GM19438 (cell line): ENCODE measurements at regions not wholly inside any gene's neighbourhood (a gene's known extent, or its start where the extent isn't known, plus 50 kb on each side); places are given as distances from the start of the nearest gene placed in this dataset.
"Not testable (repeated sequence)": the region's sequence is repeated elsewhere in the genome, so short reads cannot be mapped to it uniquely, and the experiment has no call there.

ENCODE experiments used
- ATAC-seq: cut with Tn5 transposase; IDR thresholded peaks from one replicate; pipeline ENCODE4 v1.9.1; 2021; ENCODE audit warnings: low read depth; ENCODE audit not compliant: unreplicated experiment

GRCh38 chr10:25076506-25077177 lies 60.2 kb downstream of the THNSL1 start:
- ATAC-seq: no peak

- no peak for ATAC-seq
Measured at GRCh38 chr10:25078658-25079431, 62.4 kb downstream of the THNSL1 start.

DNA sequence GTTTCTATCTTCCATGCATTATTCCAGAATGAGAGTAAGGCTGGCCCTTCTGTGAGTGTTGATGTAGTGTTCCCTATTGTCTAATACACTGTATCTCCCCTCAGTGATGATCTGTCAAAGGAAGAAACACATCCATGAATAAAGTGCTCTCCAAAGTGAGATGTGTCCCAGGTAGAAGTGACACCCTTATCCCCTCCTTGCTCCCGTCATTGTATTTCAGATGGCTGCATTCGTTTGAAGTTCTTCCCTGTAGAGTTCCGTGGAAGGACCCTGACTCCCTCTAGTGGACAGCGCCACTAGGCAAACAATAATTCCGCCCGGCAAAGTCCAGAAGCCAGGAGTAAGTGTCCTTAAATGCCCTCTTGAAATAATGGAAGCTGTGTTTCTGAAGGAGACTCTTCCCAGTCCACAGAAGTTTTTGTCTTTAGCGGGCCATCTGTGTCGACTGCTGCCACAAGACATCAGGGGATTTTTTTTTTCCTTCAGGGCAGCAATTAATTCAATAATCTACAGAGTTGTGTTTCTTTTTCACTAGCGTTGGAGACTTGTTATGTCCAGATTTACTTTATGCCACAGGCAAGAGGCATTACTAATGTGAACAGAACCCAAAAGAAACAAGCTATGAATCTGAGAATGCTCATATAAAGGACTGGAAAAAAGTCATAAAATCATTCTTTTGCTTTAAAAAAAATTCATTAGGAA lies 64.6 kb downstream of the THNSL1 start:
- peak; percentile 85 for ATAC-seq

DNA sequence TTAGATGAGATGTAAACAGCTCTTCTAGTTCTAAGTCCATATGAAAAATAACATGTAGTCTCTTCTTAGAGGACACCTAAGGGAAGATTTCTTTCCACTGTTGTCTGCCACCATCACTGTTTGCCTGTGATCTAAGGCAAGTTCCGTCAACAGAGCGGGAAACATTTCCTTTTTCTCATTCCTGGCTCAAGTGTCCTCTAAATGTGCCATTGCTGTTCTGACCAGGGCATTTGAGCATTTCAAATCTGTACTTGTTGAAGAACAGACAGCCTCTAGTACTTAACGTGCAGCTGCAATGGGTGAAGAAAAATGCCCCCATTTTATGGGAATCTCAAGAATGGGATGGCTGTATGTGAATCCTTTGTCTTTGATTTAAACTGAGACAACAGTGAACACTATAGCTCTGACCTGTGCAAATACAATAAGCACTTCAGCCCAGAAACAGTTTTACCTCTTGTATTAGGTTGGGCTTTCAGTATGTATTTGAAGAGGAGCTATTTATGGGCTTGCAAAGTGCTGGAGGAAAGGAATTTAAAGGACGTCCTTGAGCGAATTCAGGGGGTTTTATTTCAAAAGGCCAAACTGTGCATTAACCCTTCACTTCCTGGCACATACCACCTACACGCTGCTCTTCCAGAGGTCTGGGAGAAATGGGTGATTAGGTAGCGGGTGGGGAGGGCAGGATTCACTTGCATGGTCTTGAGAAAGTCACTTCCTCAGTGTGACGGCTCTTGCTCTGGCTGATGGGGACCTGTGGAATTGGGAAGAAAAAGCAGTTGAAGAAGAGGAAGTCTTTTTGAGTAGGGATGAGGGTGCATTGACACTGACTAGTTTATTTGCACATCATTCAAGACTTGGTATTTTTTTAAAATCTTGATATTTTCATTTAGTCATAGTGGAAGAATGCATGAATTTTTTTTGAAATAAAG lies 66.1 kb downstream of the THNSL1 start:
- ATAC-seq: no peak

DNA sequence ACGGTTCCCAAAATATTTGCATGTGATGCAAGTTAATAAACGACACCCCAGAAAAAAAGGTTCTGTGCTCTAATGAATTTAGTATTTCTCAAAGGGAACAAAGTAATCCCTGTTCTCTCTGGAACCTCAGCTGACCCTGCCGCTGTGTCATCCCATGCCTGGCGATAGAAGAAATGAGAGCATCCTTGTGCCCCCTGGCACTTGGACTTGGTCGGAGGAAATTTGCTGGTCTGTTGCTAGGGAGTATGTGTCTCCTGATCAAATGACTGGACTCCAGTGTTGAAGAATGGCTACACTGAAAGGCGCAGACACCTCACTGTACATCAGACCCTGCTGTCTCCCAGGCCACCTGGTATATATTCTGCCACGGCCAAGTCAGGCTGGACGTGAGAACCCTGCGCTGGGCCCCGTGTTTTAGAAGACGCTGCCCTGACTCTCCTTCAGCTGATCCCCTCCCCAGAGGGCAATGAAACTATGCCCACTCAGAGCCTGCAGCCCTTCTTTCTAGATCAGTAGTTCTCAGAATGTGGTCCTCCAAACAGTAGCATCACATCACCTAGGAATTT lies 67.2 kb downstream of the THNSL1 start:
- no peak for ATAC-seq

DNA sequence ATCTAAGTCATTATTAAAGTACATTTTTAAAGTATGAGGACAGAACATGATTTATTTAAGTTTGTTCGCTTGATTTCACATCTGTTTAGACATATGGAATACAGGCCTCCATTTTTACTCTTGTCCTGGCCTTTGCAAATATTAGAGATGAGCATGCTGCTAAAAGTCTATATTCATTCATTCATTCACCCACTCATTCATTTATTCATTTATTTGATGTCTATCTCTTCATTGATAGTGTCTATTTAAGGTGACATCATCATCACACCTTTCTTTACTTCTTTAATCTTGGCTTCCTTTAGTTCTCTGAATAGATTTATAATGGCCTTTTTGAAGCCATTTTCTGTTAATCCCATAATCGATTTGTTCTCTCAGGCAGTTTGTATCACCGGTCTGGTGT lies 68.0 kb downstream of the THNSL1 start:
- no peak for ATAC-seq

DNA sequence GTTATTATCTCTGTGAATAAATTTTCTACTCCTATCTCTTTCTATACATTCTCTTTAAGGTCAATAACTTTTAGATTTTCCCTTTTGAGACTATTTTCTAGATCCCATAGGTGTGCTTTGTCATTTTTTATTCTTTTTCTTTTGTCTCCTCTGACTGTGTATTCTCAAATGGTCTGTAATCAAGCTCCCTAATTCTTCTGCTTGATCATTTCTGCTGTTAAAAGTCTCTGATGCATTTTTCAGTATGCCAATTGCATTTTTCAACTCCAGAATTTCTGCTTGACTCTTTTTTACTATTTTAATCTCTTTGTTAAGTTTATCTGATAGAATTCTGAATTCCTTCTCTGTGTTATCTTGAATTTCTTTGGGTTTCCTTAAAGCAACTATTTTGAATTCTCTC lies 78.2 kb downstream of the THNSL1 start:
- ATAC-seq: no peak

DNA sequence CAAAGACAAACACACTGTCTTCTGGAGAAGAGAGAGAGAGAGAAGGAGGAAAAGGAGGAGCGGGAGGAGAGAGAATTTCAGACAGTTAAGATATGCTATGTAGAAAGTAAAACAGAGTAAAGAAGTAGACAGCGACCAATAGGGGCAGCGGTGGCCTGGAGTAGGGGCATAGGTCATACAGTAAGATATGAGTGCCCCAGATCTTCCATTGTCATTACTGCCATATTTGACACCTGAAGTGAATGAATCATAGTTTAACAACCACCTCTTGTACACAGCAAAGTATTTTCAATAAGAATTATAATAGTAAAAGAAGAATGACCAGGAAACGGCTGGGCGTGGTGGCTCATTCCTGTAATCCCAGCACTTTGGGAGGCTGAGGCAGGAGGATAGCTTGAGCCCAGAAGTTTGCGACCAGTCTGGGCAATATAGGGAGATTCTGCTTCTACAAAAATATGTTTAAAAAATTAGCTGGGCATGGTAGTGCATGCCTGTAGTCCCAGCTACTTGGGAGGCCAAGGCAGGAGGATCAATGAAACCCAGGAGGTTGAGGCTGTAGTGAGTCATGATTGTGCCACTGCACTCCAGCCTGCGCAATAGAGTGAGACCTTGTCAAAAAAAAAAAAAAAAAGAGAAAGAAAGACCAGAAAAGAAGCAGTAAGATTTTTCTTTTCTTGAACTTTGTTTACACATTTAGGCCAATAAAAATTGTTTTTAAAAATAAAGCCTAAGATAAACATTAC lies 77.0 kb upstream of the GPR158 start:
- no peak for ATAC-seq

GRCh38 chr10:25100141-25100540 lies 74.7 kb upstream of the GPR158 start:
- no peak for ATAC-seq

DNA sequence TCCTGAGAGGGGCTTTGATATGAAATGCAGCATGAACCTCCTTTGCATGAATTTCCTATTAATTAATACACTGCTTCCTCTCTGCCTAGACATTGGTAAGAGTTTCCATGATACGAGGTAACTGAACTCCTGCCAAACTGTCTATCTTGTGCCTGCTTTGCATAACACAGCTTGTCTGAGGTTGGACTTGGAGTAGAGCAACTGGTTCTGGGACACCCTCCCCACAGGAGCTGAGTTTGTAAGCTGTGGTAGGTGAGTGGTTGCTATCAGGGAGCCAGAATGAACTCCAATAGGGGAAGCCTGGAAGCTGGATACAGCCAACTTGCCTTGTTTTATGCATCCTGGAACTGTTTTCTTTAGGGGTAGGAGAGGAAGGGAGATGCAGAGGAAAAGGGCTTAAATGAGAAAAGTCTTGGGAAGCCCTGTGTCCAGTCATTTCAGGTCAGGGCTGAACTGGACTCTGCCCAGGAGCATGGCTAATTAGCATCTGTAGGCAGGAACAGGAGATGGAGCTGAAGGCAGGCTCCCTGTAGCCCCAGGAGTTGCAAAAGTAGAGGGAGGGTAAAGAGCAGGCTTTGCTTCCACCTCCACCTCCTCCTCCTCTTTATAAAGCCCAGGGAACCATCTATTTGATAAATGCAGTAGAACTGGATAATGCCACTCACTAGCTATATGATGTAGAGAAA lies 73.2 kb upstream of the GPR158 start:
- no peak for ATAC-seq

GRCh38 chr10:25102147-25102822 lies 72.5 kb upstream of the GPR158 start:
- ATAC-seq: no peak

GRCh38 chr10:25103703-25104102 lies 71.1 kb upstream of the GPR158 start:
- ATAC-seq: no peak

GRCh38 chr10:25104441-25104840 lies 70.4 kb upstream of the GPR158 start:
- ATAC-seq: no peak

GRCh38 chr10:25105262-25105661 lies 69.5 kb upstream of the GPR158 start:
- ATAC-seq: no peak

DNA sequence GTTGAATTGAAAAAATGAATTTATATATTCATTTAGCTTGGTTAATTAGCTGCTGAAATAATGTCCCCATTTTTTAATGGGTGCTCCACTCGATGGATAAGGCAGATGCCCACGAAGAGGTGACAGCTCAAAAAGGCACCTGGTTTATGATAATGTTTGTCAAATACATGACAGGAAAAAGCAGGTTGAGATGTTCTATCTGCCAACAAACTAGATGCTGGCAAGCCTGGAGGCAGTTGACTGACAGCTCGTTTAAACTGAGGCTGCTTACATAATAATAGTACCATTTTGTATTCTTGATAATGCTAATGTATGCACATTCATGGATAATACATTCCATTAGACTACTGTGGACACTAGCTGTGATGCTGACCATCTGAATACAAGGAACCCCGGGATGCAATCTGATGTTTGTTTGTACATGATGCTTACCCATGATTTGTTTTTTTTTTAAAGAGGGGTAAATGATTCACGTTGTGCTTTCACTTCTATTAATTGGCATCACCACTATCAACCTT lies 69.0 kb upstream of the GPR158 start:
- ATAC-seq: no peak

- no peak for ATAC-seq
Measured at GRCh38 chr10:25107756-25108155, 67.0 kb upstream of the GPR158 start.

DNA sequence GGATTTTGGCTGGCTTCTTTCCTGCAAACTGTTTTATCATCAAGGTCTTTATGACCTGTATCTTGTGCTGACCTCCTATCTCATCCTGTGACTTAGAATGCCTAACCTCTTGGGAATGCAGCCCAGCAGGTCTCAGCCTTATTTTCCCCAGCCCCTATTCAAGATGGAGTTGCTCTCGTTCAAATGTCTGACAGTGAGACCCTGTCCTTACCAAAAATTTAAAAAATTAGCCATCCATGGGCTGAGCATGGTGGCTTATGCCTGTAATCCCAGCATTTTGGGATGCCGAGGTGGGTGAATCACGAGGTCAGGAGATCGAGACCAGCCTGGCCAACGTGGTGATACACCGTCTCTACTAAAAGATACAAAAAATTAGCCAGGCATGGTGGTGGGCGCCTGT lies 64.9 kb upstream of the GPR158 start:
- not testable (repeated sequence) for ATAC-seq

DNA sequence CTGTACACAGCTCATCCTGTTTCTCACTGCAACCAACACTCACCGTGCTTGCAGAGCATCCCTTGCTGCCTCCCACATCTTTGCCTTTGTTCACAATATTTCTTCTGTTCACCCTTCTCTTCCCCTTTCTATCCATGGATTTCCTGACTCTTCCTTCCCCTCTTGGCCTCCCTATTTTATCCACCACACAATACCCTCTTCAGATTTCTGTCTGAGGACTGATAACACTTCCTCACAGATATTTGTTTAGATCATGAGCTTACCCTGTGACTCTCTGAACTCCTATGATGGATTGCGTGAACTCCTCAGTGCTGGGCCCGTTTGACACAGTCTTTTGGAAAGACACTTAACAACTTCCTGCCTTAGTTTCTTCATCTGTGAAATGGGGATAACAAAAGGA lies 62.8 kb upstream of the GPR158 start:
- no peak for ATAC-seq
